ENCODE measurements at regions not wholly inside any gene's neighbourhood (a gene's known extent, or its start where the extent isn't known, plus 50 kb on each side); places are given as distances from the start of the nearest gene placed in this dataset.

DNA sequence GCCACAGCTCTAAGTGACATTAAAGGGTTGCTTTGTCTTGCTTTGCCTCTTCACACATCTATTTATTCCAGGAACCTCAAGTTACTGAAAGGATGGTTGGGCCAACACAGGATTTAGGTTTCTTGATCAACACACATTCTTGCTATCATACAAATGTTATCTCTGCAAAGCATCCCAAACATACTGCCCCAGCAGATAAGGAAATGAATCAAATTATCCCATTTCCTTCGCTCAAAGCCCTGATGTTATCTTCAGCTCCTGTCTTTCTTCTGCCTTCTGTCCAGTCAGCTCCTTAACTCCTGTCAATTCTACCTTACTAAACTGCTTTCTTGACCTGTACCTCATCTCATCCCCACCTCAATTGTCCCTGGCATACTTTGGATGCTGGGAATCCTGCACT lies 355.9 kb upstream of the TENM4 start:
- H2AK5ac ChIP-seq (ENCODE audit: low read depth, low read length): no peak overlapping the region
- no peak overlapping the region for H3K23ac ChIP-seq (ENCODE audit: low read depth, low read length, poor library complexity)
- no peak overlapping the region for H3K18ac ChIP-seq (ENCODE audit: low read length)
- no peak overlapping the region for H4K8ac ChIP-seq (ENCODE audit: low read depth, low read length)
- no peak overlapping the region for H4K91ac ChIP-seq (ENCODE audit: low read depth, low read length, poor library complexity)
- no peak for DNase-seq (ENCODE audit: low spot score)
- H3K4me3 ChIP-seq (ENCODE audit: low read length in 2 of 2): no peak overlapping the region
- H3K4me1 ChIP-seq (ENCODE audit: control insufficient read depth in 2 of 2, insufficient read depth in 1 of 2, low read depth in 1 of 2, low read length in 2 of 2): no peaks in the 10 kb centered on the region
- H3K14ac ChIP-seq (ENCODE audit: low read length): no peak overlapping the region
- H3K27ac ChIP-seq (replicated peaks; ENCODE audit: low read length): no peak overlapping the region
- no peaks in the 10 kb centered on the region for H3K9me3 ChIP-seq (replicated peaks in 1 of 2; ENCODE audit: control insufficient read depth in 2 of 2, insufficient read depth in 1 of 2, low read depth in 1 of 2, low read length in 2 of 2)
- H3K36me3 ChIP-seq (replicated peaks in 1 of 2; ENCODE audit: control insufficient read depth in 2 of 2, insufficient read depth in 2 of 2, low read length in 2 of 2): no peaks in the 10 kb centered on the region
- H3K9ac ChIP-seq (ENCODE audit: low read depth, low read length, poor library complexity): no peak overlapping the region
- no CpG with 5 or more reads among the region's 1 CpG for WGBS, 2 donors (ENCODE audit: extremely low coverage in 2 of 2, insufficient read length in 2 of 2, insufficient replicate concordance in 1 of 2)
- H2BK5ac ChIP-seq (ENCODE audit: low read length): no peak overlapping the region
- no peak overlapping the region for H2AFZ ChIP-seq (ENCODE audit: low read length)
- no peak overlapping the region for H3K4ac ChIP-seq (ENCODE audit: low read length)
- H2BK12ac ChIP-seq (ENCODE audit: low read length): no peak overlapping the region
- H2BK15ac ChIP-seq (ENCODE audit: low read length): no peak overlapping the region
- H3K27me3 ChIP-seq (ENCODE audit: control insufficient read depth in 3 of 3, insufficient read depth in 3 of 3, low read depth in 1 of 3, low read length in 3 of 3): no peaks in the 10 kb centered on the region
- H3K79me1 ChIP-seq (ENCODE audit: low read depth, low read length): no peaks in the 10 kb centered on the region
- H3K4me2 ChIP-seq (ENCODE audit: insufficient read depth, low read length, poor library complexity, severe bottlenecking): no peak overlapping the region
- no peak overlapping the region for H2BK120ac ChIP-seq (ENCODE audit: low read depth, low read length)

- Histone ChIP-seq H3K36me3 (replicated peaks in 1 of 2; ENCODE audit: control insufficient read depth in 2 of 2, insufficient read depth in 2 of 2, low read length in 2 of 2) (no peaks in the 10 kb centered on the region), H3K14ac (ENCODE audit: low read length) (no peak overlapping the region), H2BK12ac (ENCODE audit: low read length) (no peak overlapping the region), H2AK5ac (ENCODE audit: low read depth, low read length) (no peak overlapping the region), H3K4ac (ENCODE audit: low read length) (no peak overlapping the region), H3K9ac (ENCODE audit: low read depth, low read length, poor library complexity) (no peak overlapping the region), H3K4me1 (ENCODE audit: control insufficient read depth in 2 of 2, insufficient read depth in 1 of 2, low read depth in 1 of 2, low read length in 2 of 2) (no peaks in the 10 kb centered on the region), H2BK5ac (ENCODE audit: low read length) (no peak overlapping the region), H3K23ac (ENCODE audit: low read depth, low read length, poor library complexity) (no peak overlapping the region), H4K8ac (ENCODE audit: low read depth, low read length) (no peak overlapping the region), H2BK120ac (ENCODE audit: low read depth, low read length) (no peak overlapping the region), H3K9me3 (replicated peaks in 1 of 2; ENCODE audit: control insufficient read depth in 2 of 2, insufficient read depth in 1 of 2, low read depth in 1 of 2, low read length in 2 of 2) (no peaks in the 10 kb centered on the region), H3K27me3 (ENCODE audit: control insufficient read depth in 3 of 3, insufficient read depth in 3 of 3, low read depth in 1 of 3, low read length in 3 of 3) (no peaks in the 10 kb centered on the region), H3K4me2 (ENCODE audit: insufficient read depth, low read length, poor library complexity, severe bottlenecking) (no peak overlapping the region), H2AFZ (ENCODE audit: low read length) (no peak overlapping the region), H3K27ac (replicated peaks; ENCODE audit: low read length) (no peak overlapping the region), H2BK15ac (ENCODE audit: low read length) (no peak overlapping the region), H3K4me3 (ENCODE audit: low read length in 2 of 2) (no peak overlapping the region), H3K79me1 (ENCODE audit: low read depth, low read length) (no peaks in the 10 kb centered on the region), H4K91ac (ENCODE audit: low read depth, low read length, poor library complexity) (no peak overlapping the region), H3K18ac (ENCODE audit: low read length) (no peak overlapping the region)
- DNase-seq (ENCODE audit: low spot score): no peak
- no CpG with 5 or more reads among the region's 4 CpGs for WGBS, 2 donors (ENCODE audit: extremely low coverage in 2 of 2, insufficient read length in 2 of 2, insufficient replicate concordance in 1 of 2)
Observed at GRCh38 chr11:79794484-79795393, 353.9 kb upstream of the TENM4 start.

DNA sequence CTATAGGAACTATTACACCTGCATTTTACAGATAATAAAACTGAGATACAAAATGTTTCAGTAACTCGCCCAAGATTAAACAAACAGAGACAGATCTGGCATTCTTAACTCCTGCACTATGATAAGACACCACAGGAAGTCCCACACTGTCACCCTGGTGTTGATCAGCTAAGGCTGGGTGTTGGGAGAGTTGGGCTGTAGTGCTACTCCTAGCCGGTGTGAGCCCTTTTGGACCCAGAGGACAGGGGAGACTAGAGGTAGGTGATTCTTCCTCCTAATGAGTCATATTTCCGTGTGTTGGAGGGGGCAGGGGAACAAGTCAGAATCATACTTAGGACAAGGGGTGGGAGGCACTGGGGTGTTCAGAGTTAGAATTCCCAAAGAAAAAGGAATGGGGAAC lies 353.2 kb upstream of the TENM4 start:
- Histone ChIP-seq H3K4me1 (ENCODE audit: control insufficient read depth in 2 of 2, insufficient read depth in 1 of 2, low read depth in 1 of 2, low read length in 2 of 2) (no peaks in the 10 kb centered on the region), H2BK12ac (ENCODE audit: low read length) (no peak overlapping the region), H3K4me3 (ENCODE audit: low read length in 2 of 2) (no peak overlapping the region), H3K27me3 (ENCODE audit: control insufficient read depth in 3 of 3, insufficient read depth in 3 of 3, low read depth in 1 of 3, low read length in 3 of 3) (no peaks in the 10 kb centered on the region), H2BK15ac (ENCODE audit: low read length) (no peak overlapping the region), H3K14ac (ENCODE audit: low read length) (no peak overlapping the region), H3K79me1 (ENCODE audit: low read depth, low read length) (no peaks in the 10 kb centered on the region), H3K4ac (ENCODE audit: low read length) (no peak overlapping the region), H2BK5ac (ENCODE audit: low read length) (no peak overlapping the region), H4K91ac (ENCODE audit: low read depth, low read length, poor library complexity) (no peak overlapping the region), H2BK120ac (ENCODE audit: low read depth, low read length) (no peak overlapping the region), H3K18ac (ENCODE audit: low read length) (no peak overlapping the region), H4K8ac (ENCODE audit: low read depth, low read length) (no peak overlapping the region), H3K27ac (replicated peaks; ENCODE audit: low read length) (no peak overlapping the region), H2AK5ac (ENCODE audit: low read depth, low read length) (no peak overlapping the region), H3K9me3 (replicated peaks in 1 of 2; ENCODE audit: control insufficient read depth in 2 of 2, insufficient read depth in 1 of 2, low read depth in 1 of 2, low read length in 2 of 2) (no peaks in the 10 kb centered on the region), H3K4me2 (ENCODE audit: insufficient read depth, low read length, poor library complexity, severe bottlenecking) (no peak overlapping the region), H3K23ac (ENCODE audit: low read depth, low read length, poor library complexity) (no peak overlapping the region), H2AFZ (ENCODE audit: low read length) (no peak overlapping the region), H3K36me3 (replicated peaks in 1 of 2; ENCODE audit: control insufficient read depth in 2 of 2, insufficient read depth in 2 of 2, low read length in 2 of 2) (no peaks in the 10 kb centered on the region), H3K9ac (ENCODE audit: low read depth, low read length, poor library complexity) (no peak overlapping the region)
- DNase-seq (ENCODE audit: low spot score): no peak
- no CpG with 5 or more reads among the region's 3 CpGs for WGBS, 2 donors (ENCODE audit: extremely low coverage in 2 of 2, insufficient read length in 2 of 2, insufficient replicate concordance in 1 of 2)

- Histone ChIP-seq H2AFZ (ENCODE audit: low read length) (no peak overlapping the region), H2BK120ac (ENCODE audit: low read depth, low read length) (no peak overlapping the region), H2BK12ac (ENCODE audit: low read length) (no peak overlapping the region), H3K9me3 (replicated peaks in 1 of 2; ENCODE audit: control insufficient read depth in 2 of 2, insufficient read depth in 1 of 2, low read depth in 1 of 2, low read length in 2 of 2) (no peaks in the 10 kb centered on the region), H3K14ac (ENCODE audit: low read length) (no peak overlapping the region), H3K27me3 (ENCODE audit: control insufficient read depth in 3 of 3, insufficient read depth in 3 of 3, low read depth in 1 of 3, low read length in 3 of 3) (no peaks in the 10 kb centered on the region), H3K4me2 (ENCODE audit: insufficient read depth, low read length, poor library complexity, severe bottlenecking) (no peak overlapping the region), H3K9ac (ENCODE audit: low read depth, low read length, poor library complexity) (no peak overlapping the region), H3K18ac (ENCODE audit: low read length) (no peak overlapping the region), H3K36me3 (replicated peaks in 1 of 2; ENCODE audit: control insufficient read depth in 2 of 2, insufficient read depth in 2 of 2, low read length in 2 of 2) (no peaks in the 10 kb centered on the region), H3K79me1 (ENCODE audit: low read depth, low read length) (no peaks in the 10 kb centered on the region), H4K8ac (ENCODE audit: low read depth, low read length) (no peak overlapping the region), H2AK5ac (ENCODE audit: low read depth, low read length) (no peak overlapping the region), H3K4ac (ENCODE audit: low read length) (no peak overlapping the region), H3K4me3 (ENCODE audit: low read length in 2 of 2) (no peak overlapping the region), H3K27ac (replicated peaks; ENCODE audit: low read length) (no peak overlapping the region), H3K23ac (ENCODE audit: low read depth, low read length, poor library complexity) (no peak overlapping the region), H3K4me1 (ENCODE audit: control insufficient read depth in 2 of 2, insufficient read depth in 1 of 2, low read depth in 1 of 2, low read length in 2 of 2) (no peaks in the 10 kb centered on the region), H2BK5ac (ENCODE audit: low read length) (no peak overlapping the region), H2BK15ac (ENCODE audit: low read length) (no peak overlapping the region), H4K91ac (ENCODE audit: low read depth, low read length, poor library complexity) (no peak overlapping the region)
- no CpG with 5 or more reads among the region's 1 CpG for WGBS, 2 donors (ENCODE audit: extremely low coverage in 2 of 2, insufficient read length in 2 of 2, insufficient replicate concordance in 1 of 2)
- DNase-seq (ENCODE audit: low spot score): no peak
Observed at GRCh38 chr11:79786961-79787360, 346.1 kb upstream of the TENM4 start.
